ENCODE measurements at regions not wholly inside any gene's neighbourhood (a gene's known extent, or its start where the extent isn't known, plus 50 kb on each side); places are given as distances from the start of the nearest gene placed in this dataset.
"Not testable (repeated sequence)": the region's sequence is repeated elsewhere in the genome, so short reads cannot be mapped to it uniquely, and the experiment has no call there.

DNA sequence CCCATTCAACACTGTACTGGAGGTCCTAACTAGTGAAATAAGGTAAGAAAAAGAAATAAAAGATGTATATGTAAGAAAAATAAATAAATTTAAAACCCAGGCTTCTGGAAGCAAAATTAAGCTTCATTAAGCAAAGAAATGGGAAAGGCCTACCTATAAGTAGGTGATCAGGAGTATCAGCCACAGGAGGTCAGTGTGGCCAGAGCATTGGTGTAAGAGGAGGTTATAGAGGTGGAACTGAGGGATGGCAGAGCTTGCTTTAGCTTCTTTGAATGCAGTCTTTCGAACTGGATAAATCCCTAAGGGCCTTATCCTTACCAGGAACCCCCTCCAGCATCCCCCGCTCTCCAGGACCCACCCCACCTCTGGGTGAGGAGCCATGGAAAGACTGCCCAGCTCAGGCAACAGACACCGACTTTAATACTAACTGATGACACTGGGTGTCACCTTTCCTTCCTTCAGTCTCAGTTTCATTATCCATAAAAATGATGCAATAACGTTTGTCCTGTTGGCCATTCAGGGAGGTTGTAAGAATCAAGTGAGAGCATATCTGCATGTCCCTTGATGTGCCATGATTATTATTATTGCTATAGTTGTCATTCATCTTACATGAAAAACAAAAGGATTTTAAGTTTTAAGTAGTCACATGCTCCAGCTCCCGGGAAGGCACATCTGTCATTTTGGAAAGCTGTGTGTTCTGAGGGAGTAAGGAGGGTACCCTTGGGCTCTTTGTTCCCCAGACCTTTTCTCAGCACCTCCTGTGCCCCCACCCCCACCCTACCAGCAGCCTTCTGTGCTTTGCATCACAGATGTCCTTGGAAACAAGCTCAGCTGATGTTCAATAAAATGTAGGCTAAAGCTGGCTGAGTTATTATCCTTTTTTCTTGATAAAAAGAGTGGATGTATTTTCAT is 50.8 kb upstream of the CTNNA1 start:
- DNase-seq: no peak

- no peak for DNase-seq
Observed at GRCh38 chr5:138701678-138702077, 51.5 kb upstream of the CTNNA1 start.

DNA sequence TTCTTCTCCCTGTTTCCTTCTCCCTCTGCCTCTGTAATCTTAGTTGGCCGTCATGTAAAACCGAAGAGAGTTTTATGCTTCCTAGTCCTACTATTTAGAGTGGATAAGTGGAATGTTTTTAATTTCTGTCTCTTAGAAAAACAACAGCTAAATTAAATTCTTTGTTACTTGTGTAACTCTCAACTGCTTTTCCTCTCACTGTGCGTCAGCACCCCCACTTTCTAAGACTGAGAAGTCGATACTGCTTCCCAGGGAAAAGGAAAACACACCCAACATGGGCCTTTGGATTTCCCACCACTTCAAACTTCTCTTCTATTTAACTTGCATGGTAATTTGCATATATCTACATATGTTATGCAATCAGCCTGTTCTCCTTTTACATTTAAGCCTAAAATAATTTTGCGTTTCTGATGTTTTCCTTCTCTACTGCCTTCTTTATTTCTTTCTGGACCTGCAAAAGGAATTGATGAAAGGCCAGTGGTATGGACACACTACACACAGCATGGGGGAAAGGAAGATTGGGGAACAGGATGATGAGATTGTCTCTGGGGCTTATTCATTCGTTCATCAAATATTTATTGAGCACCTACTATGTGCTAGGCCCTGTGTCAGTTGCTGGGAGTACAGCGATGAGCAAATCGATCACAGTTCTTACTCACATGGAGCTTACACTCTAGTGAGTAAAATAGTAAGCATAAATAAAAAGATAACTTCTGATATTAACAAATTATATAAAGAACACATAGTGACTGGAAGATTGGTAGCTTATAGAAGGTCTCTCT is 52.5 kb upstream of the CTNNA1 start:
- DNase-seq: no peak

GRCh38 chr5:138699482-138699881 is 53.7 kb upstream of the CTNNA1 start:
- no peak for DNase-seq

DNA sequence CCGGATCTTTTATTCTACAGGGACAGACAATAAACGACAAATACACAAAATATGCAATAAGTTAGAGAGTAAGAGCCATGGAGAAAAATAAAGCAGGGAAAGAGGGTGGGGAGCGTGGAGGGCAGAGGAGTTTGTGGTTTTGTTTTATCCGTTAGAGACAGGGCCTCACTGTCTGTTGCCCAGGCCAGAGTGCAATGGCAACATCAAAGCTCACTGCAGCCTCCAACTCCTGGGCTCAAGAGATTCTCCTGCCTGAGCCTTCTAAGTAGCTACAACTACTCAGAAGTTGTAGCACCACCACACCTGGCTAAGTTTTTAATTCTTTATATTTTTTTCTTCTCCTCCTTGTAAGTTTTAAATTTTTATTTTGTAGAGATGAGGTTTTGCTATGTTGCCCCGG is 54.5 kb upstream of the CTNNA1 start:
- DNase-seq: no peak

DNA sequence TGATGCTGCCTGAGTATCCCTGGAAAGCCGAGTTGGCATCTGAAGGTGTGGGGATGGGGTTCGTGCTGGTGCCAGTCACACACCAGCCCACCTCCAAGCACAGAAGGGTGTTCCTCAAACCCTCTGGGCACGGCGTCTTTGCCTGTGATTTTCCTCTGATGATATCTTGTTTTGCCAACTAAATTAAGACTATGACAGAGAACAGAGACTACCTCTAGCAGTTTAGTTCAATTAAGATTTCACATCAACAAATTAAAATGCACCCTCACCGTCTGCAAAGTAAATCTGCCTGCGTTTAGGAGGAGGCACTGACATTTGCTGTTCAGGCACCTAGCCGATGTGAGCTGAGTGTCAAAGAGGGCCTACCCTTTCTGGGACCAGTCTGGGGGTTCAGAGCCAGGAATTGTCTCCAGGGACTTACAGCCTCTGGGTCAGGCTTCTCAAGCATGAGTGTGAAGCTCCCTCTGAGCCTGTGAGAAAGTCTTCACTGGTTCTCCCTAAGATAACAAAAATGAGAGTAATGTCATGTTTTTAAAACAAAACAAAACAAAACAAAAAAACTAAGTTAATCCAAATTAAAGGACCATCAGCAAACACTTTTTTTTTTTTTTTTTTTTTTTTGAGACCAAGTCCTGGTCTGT is 55.4 kb upstream of the CTNNA1 start:
- no peak for DNase-seq

DNA sequence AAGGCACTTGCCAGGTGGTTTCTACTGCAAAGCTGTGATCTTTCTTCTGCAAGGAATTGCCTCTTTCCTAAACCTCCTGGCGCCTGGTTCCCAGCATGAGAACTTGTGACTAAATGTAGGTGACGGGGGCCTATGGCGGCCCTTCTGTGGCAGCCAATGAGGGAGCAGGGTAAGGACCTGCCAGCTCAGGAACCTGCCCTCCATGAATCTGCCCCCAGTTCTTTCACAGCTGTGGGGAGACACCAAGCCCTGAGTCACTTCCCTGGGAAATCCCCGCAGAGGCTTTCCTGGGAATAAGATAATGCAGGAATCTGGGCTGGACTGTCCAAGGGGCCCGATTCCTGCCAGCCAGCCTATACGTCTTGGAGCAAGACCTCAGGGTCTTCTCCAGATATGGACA is 56.7 kb upstream of the CTNNA1 start:
- DNase-seq: no peak

DNA sequence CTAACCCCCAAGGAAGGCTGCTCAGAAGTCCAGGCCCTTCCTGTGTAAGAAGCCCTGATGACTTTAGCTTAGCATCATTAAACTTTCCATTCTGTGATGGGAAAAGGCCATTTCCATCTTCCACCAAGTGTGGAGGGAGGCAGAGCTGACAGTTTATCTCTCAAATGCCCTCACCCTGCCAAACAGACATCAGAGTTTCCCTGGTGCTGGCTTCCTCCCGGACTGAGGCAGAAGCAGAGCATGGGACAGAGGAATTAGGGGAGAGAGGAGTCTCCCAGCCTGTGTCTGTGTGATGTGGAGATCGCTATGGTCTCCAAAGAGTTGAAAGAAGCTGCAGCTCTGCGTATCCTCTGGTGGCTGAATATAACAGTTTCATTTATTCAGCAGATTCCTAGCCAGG is 57.4 kb upstream of the CTNNA1 start:
- no peak for DNase-seq

GRCh38 chr5:138694146-138694545 is 59.1 kb upstream of the CTNNA1 start:
- no peak for DNase-seq

GRCh38 chr5:138692370-138692769 is 60.9 kb upstream of the CTNNA1 start:
- no peak for DNase-seq

GRCh38 chr5:138686668-138687067 is 66.6 kb upstream of the CTNNA1 start:
- no peak for DNase-seq

DNA sequence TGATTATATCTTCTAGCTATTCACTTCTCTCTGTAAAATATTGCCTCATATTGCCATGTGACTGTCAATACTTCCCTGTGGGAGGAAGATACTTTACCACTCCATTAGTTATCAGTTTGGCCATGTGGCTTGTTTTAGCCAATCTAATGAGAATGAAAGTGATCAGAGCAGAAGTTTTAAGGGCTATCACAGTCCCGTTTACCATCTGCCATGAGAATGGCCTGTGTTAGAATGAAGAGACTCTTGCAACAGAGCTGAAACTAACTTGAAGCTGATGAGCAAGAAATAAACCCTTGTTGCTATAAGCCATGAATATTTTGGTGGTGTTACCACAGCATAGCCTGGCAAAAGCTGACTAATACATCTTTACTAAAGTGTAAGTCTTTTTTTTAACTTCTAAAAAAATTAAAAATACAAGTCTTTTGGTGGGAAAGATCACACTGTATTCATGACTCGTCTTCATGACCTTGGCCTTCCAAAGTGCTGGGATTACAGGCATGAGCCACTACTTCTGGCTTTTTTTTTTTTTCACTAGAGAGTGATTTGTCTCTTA is 68.0 kb upstream of the CTNNA1 start:
- DNase-seq: no peak

DNA sequence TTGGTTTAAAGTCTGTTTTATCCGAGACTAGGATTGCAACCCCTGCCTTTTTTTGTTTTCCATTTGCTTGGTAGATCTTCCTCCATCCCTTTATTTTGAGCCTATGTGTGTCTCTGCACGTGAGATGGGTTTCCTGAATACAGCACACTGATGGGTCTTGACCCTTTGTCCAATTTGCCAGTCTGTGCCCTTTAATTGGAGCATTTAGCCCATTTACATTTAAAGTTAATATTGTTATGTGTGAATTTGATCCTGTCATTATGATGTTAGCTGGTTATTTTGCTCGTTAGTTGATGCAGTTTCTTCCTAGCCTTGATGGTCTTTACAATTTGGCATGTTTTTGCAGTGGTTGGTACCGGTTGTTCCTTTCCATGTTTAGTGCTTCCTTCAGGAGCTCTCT is 70.8 kb upstream of the CTNNA1 start:
- DNase-seq: not testable (repeated sequence)

DNA sequence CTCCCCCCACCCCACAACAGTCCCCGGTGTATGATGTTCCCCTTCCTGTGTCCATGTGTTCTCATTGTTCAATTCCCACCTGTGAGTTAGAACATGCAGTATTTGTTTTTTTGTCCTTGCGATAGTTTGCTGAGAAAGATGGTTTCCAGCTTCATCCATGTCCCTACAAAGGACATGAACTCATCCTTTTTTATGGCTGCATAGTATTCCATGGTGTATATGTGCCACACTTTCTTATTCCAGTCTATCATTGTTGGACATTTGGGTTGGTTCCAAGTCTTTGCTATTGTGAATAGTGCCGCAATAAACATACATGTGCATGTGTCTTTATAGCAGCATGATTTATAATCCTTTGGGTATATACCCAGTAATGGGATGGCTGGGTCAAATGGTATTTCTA is 74.4 kb upstream of the CTNNA1 start:
- DNase-seq: not testable (repeated sequence)

- no peak for DNase-seq
Observed at GRCh38 chr5:138677782-138678181, 75.4 kb upstream of the CTNNA1 start.

- DNase-seq: no peak
Observed at GRCh38 chr5:138676556-138677193, 76.5 kb upstream of the CTNNA1 start.

GRCh38 chr5:138676002-138676401 is 77.2 kb upstream of the CTNNA1 start:
- DNase-seq: no peak

DNA sequence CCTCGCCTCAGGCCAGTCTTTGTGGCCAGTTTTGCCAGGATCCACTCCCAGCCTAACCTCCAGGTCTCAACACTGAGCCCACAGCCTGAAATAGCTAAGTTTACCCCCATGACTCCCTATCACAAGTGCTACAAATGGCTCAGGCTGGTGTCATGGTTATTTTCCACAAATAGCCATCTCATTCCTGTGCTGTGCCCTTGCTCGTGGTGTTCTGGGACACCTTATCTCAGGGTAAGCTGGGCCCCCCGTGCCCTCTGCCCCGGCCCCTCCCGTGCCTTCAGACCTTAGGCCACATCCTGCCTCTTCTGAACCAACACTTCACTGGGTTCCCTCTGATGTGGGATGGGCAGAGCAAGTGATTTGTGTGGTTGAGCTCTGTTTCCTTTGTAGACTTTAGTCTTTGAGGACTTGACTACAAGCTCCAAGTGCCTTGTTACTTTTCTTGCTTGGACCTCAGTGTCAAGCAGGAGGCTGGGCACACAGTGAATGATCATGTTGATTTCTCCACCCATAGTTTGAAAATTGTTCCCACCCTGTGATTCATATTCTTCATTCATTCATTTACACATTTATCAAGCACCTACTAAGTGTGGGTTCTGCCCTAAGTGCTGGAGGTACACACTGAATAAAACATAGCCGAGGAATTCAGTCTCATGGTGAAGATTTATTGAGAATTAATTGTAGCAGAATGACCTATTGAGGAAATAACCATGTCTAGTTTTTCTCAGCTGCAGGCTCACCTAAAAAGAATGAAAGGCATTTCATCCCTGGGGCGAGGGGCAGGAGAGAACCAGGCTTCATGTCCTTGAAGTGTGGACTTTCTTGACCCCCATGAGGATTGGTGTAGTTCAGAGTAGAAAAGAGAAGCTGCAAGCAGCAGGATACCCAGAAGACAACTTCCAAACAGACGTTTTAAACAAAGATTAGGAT is 84.5 kb upstream of the CTNNA1 start:
- peak; percentile 70 for DNase-seq

DNA sequence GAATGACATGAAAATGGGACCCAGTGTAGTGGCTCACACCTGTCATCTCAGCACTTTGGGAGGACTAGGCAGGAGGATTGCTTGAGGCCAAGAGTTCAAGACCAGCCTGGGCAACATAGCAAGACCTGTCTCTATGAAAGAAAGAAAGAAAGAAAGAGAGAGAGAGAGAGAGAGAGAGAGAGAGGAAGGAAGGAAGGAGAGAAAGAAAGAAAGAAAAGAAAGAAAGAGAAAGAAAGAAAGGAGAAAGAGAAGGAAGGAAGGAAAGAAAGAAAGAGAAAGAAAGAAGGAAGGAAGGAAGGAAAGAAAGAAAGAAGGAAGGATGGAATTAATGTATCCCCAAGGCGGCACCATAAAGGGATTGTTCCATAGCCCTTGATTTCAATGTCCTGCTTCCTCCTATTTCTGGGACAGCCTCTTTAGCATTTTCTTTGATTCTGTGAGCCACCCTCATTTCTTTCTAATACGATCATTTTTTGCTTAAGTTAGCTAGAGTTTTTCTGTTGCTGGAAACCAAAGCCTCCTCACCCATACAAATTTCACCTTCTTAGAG is 85.4 kb upstream of the CTNNA1 start:
- not testable (repeated sequence) for DNase-seq

DNA sequence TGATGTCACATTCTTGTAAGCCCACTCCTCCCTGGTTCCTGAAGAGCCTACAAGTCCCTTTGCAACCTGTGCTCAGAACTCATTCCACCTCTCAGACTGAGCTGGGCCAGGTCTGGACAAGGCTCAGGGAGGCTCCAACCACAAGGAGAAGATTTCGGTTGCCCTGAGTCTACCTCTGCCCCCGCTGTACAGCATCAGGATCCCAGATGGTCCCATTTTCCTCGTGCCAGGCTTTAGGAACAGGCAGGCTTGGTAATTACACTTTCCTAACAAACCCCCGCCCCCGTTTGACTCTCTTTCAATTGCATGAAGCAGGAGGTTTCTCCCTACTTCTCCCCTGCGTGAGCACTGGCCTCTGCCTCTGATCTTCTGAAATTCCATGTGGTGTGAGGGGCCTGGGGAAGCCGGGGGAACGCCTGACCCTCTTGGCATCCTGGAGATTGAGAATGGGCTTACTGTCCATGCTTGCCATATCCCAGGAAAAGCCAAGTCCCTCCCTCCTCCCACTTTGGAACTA is 86.9 kb upstream of the CTNNA1 start:
- DNase-seq: no peak

GRCh38 chr5:138665261-138665660 is 88.0 kb upstream of the CTNNA1 start:
- DNase-seq: no peak

All from fibroblast of upper back skin (primary cell).